ENCODE measurements at regions not wholly inside any gene's neighbourhood (a gene's known extent, or its start where the extent isn't known, plus 50 kb on each side); places are given as distances from the start of the nearest gene placed in this dataset.

GRCh38 chr2:76447294-76447693 lies 736.6 kb upstream of the GCFC2 start:
- no peak for DNase-seq

GRCh38 chr2:76446872-76447271 lies 736.2 kb upstream of the GCFC2 start:
- DNase-seq: no peak

GRCh38 chr2:76445880-76446279 lies 735.2 kb upstream of the GCFC2 start:
- DNase-seq: no peak

- no peak for DNase-seq
Observed at GRCh38 chr2:76444732-76445131, 734.0 kb upstream of the GCFC2 start.

- DNase-seq: no peak
Observed at GRCh38 chr2:76437564-76437963, 726.8 kb upstream of the GCFC2 start.

GRCh38 chr2:76429374-76429773 lies 718.7 kb upstream of the GCFC2 start:
- no peak for DNase-seq

- no peak for DNase-seq
Observed at GRCh38 chr2:76427452-76427851, 716.7 kb upstream of the GCFC2 start.

- DNase-seq: no peak
Observed at GRCh38 chr2:76415821-76416220, 705.1 kb upstream of the GCFC2 start.

GRCh38 chr2:76413436-76413835 lies 702.7 kb upstream of the GCFC2 start:
- no peak for DNase-seq

GRCh38 chr2:76406134-76406855 lies 695.6 kb upstream of the GCFC2 start:
- DNase-seq: no peak

GRCh38 chr2:76393356-76393755 lies 682.6 kb upstream of the GCFC2 start:
- no peak for DNase-seq

- no peak for DNase-seq
Observed at GRCh38 chr2:76391678-76392077, 681.0 kb upstream of the GCFC2 start.

- no peak for DNase-seq
Observed at GRCh38 chr2:76387294-76387693, 676.6 kb upstream of the GCFC2 start.

GRCh38 chr2:76385943-76386342 lies 675.2 kb upstream of the GCFC2 start:
- DNase-seq: no peak

- no peak for DNase-seq
Observed at GRCh38 chr2:76381624-76382023, 670.9 kb upstream of the GCFC2 start.

GRCh38 chr2:76378140-76378539 lies 667.4 kb upstream of the GCFC2 start:
- DNase-seq: no peak

- no peak for DNase-seq
Observed at GRCh38 chr2:76341439-76341838, 630.7 kb upstream of the GCFC2 start.

GRCh38 chr2:76332871-76333270 lies 622.2 kb upstream of the GCFC2 start:
- no peak for DNase-seq

GRCh38 chr2:76330865-76331264 lies 620.1 kb upstream of the GCFC2 start:
- no peak for DNase-seq

- no peak for DNase-seq
Observed at GRCh38 chr2:76326636-76327035, 615.9 kb upstream of the GCFC2 start.

GRCh38 chr2:76323381-76323780 lies 612.7 kb upstream of the GCFC2 start:
- DNase-seq: no peak

- no peak for DNase-seq
Observed at GRCh38 chr2:76320716-76321115, 610.0 kb upstream of the GCFC2 start.

- DNase-seq: no peak
Observed at GRCh38 chr2:76318848-76319360, 608.2 kb upstream of the GCFC2 start.

- no peak for DNase-seq
Observed at GRCh38 chr2:76316691-76317090, 606.0 kb upstream of the GCFC2 start.

All from CD4-positive, alpha-beta T cell treated with Interleukin-4 for 4 hours (primary cell).